ENCODE measurements at regions not wholly inside any gene's neighbourhood (a gene's known extent, or its start where the extent isn't known, plus 50 kb on each side); places are given as distances from the start of the nearest gene placed in this dataset.

DNA sequence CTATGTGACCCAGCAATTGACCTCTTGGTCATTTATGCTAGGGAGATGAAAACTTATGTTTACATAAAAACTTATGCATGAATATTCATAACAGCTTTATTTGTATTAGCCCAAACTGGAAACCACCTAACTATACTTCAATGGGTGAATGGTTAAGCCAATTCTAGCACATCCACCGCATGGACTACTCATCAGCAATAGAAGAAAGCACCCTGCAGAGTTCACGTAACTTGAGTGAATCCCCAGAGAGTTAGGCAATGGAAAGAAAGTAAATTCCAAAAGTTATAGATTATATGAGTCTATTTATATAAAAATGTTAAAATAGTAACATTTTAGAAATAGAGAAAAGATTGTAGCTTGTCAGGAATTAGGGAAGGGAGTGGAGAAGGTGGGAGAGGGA is 60.2 kb upstream of the NRG3 start:
- no peaks in the 10 kb centered on the region for H3K36me3 ChIP-seq (ENCODE audit: control insufficient read depth, insufficient read depth, low read length)
- no peaks in the 10 kb centered on the region for H3K27me3 ChIP-seq (ENCODE audit: control insufficient read depth, insufficient read depth, low read length)
- no peak overlapping the region for H3K4me3 ChIP-seq (replicated peaks in 1 of 4; ENCODE audit: control extremely low read depth in 1 of 4, insufficient read depth in 1 of 4, low read depth in 3 of 4, low read length in 4 of 4)
- no peak overlapping the region for H3K4me2 ChIP-seq (ENCODE audit: extremely low read depth, insufficient read depth, low read length)
- no peak overlapping the region for H2AFZ ChIP-seq (ENCODE audit: low read length)
- H3K79me2 ChIP-seq (ENCODE audit: control insufficient read depth, insufficient read depth, low read length), result no peaks in the 10 kb centered on the region
- H3K9me3 ChIP-seq (ENCODE audit: control insufficient read depth, insufficient read depth, low read depth, low read length), result no peaks in the 10 kb centered on the region
- TF ChIP-seq, protein P1, sequence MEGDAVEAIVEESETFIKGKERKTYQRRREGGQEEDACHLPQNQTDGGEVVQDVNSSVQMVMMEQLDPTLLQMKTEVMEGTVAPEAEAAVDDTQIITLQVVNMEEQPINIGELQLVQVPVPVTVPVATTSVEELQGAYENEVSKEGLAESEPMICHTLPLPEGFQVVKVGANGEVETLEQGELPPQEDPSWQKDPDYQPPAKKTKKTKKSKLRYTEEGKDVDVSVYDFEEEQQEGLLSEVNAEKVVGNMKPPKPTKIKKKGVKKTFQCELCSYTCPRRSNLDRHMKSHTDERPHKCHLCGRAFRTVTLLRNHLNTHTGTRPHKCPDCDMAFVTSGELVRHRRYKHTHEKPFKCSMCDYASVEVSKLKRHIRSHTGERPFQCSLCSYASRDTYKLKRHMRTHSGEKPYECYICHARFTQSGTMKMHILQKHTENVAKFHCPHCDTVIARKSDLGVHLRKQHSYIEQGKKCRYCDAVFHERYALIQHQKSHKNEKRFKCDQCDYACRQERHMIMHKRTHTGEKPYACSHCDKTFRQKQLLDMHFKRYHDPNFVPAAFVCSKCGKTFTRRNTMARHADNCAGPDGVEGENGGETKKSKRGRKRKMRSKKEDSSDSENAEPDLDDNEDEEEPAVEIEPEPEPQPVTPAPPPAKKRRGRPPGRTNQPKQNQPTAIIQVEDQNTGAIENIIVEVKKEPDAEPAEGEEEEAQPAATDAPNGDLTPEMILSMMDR (conservative IDR thresholded peaks at IDR 0.05 in 1 of 2, IDR thresholded peaks at IDR 0.05 in 1 of 2; ENCODE audit: low read depth in 1 of 2, low read length in 2 of 2), result no peak
- TF ChIP-seq EZH2 (IDR thresholded peaks at IDR 0.05; ENCODE audit: low read length, missing control alignments), result no peak
- no peak for DNase-seq (ENCODE audit: low read depth in 2 of 2)
- no peak overlapping the region for H3K9ac ChIP-seq (ENCODE audit: insufficient read depth, low read length)
- no peaks in the 10 kb centered on the region for H3K4me1 ChIP-seq (ENCODE audit: control insufficient read depth, extremely low read depth, insufficient read depth, low read length)
- H3K27ac ChIP-seq (ENCODE audit: insufficient read depth, low read length), result no peak overlapping the region
- H4K20me1 ChIP-seq (ENCODE audit: control insufficient read depth, extremely low read depth, insufficient read depth, low read length), result no peaks in the 10 kb centered on the region

GRCh38 chr10:81817596-81818170 is 57.3 kb upstream of the NRG3 start:
- Histone ChIP-seq H3K36me3 (ENCODE audit: control insufficient read depth, insufficient read depth, low read length) (no peaks in the 10 kb centered on the region), H3K9me3 (ENCODE audit: control insufficient read depth, insufficient read depth, low read depth, low read length) (no peaks in the 10 kb centered on the region), H3K4me2 (ENCODE audit: extremely low read depth, insufficient read depth, low read length) (no peak overlapping the region), H3K4me3 (replicated peaks in 1 of 4; ENCODE audit: control extremely low read depth in 1 of 4, insufficient read depth in 1 of 4, low read depth in 3 of 4, low read length in 4 of 4) (no peak overlapping the region), H3K79me2 (ENCODE audit: control insufficient read depth, insufficient read depth, low read length) (no peaks in the 10 kb centered on the region), H3K27me3 (ENCODE audit: control insufficient read depth, insufficient read depth, low read length) (no peaks in the 10 kb centered on the region), H3K27ac (ENCODE audit: insufficient read depth, low read length) (no peak overlapping the region), H3K9ac (ENCODE audit: insufficient read depth, low read length) (no peak overlapping the region), H2AFZ (ENCODE audit: low read length) (no peak overlapping the region), H4K20me1 (ENCODE audit: control insufficient read depth, extremely low read depth, insufficient read depth, low read length) (no peaks in the 10 kb centered on the region), H3K4me1 (ENCODE audit: control insufficient read depth, extremely low read depth, insufficient read depth, low read length) (no peaks in the 10 kb centered on the region)
- TF ChIP-seq EZH2 (IDR thresholded peaks at IDR 0.05; ENCODE audit: low read length, missing control alignments), result no peak
- TF ChIP-seq, protein P1 (conservative IDR thresholded peaks at IDR 0.05 in 1 of 2, IDR thresholded peaks at IDR 0.05 in 1 of 2; ENCODE audit: low read depth in 1 of 2, low read length in 2 of 2), result no peak
- DNase-seq (ENCODE audit: low read depth in 2 of 2), result no peak

- Histone ChIP-seq H3K79me2 (ENCODE audit: control insufficient read depth, insufficient read depth, low read length) (no peaks in the 10 kb centered on the region), H4K20me1 (ENCODE audit: control insufficient read depth, extremely low read depth, insufficient read depth, low read length) (no peaks in the 10 kb centered on the region), H3K27me3 (ENCODE audit: control insufficient read depth, insufficient read depth, low read length) (no peaks in the 10 kb centered on the region), H2AFZ (ENCODE audit: low read length) (no peak overlapping the region), H3K9me3 (ENCODE audit: control insufficient read depth, insufficient read depth, low read depth, low read length) (no peaks in the 10 kb centered on the region), H3K36me3 (ENCODE audit: control insufficient read depth, insufficient read depth, low read length) (no peaks in the 10 kb centered on the region), H3K27ac (ENCODE audit: insufficient read depth, low read length) (no peak overlapping the region), H3K4me2 (ENCODE audit: extremely low read depth, insufficient read depth, low read length) (no peak overlapping the region), H3K4me1 (ENCODE audit: control insufficient read depth, extremely low read depth, insufficient read depth, low read length) (no peaks in the 10 kb centered on the region), H3K4me3 (replicated peaks in 1 of 4; ENCODE audit: control extremely low read depth in 1 of 4, insufficient read depth in 1 of 4, low read depth in 3 of 4, low read length in 4 of 4) (no peak overlapping the region), H3K9ac (ENCODE audit: insufficient read depth, low read length) (no peak overlapping the region)
- TF ChIP-seq, protein P1 (conservative IDR thresholded peaks at IDR 0.05 in 1 of 2, IDR thresholded peaks at IDR 0.05 in 1 of 2; ENCODE audit: low read depth in 1 of 2, low read length in 2 of 2), result no peak
- TF ChIP-seq EZH2 (IDR thresholded peaks at IDR 0.05; ENCODE audit: low read length, missing control alignments), result no peak
- no peak for DNase-seq (ENCODE audit: low read depth in 2 of 2)
Observed at GRCh38 chr10:81820418-81820817, 54.6 kb upstream of the NRG3 start.

Data from fibroblast of lung (primary cell).